Esophagus squamous epithelium (tissue), 5 donors: ENCODE measurements at regions not wholly inside any gene's neighbourhood (a gene's known extent, or its start where the extent isn't known, plus 50 kb on each side); places are given as distances from the start of the nearest gene placed in this dataset.

ENCODE experiments used
- DNase-seq: peaks from one replicate; lab custom pipeline; 2025; lab: John Stamatoyannopoulos, UW
- H3K27ac ChIP-seq, 4 donors: fragments of 200-600 bp; sonication (generic); one replicate each; pipeline ENCODE4 v1.5.1; 2016 to 2019; ENCODE audit warnings: mild to moderate bottlenecking in 1 of 4
- H3K27me3 ChIP-seq, 4 donors: fragments of 200-600 bp; sonication (generic); 1 replicate in 3 of 4; 2 replicates in 1 of 4; pipeline versions ENCODE4 v1.5.1 to v1.6.0; 2017 to 2021; ENCODE audit warnings: antibody characterized with exemption in 1 of 4
- H3K36me3 ChIP-seq, 3 donors: fragments of 200-600 bp; sonication (generic); one replicate each; pipeline ENCODE4 v1.5.1; 2016 to 2019
- H3K4me1 ChIP-seq, 3 donors: fragments of 200-600 bp; sonication (generic); one replicate each; pipeline ENCODE4 v1.5.1; 2017 to 2019
- H3K4me3 ChIP-seq, 4 donors: fragments of 200-600 bp; sonication (generic); 1 replicate in 3 of 4; 2 replicates in 1 of 4; pipeline ENCODE4 v1.5.1; 2016 to 2019; ENCODE audit warnings: mild to moderate bottlenecking in 2 of 4, moderate library complexity in 1 of 4
- H3K9me3 ChIP-seq, 3 donors: fragments of 200-600 bp; sonication (generic); one replicate each; pipeline ENCODE4 v1.5.1; 2016 to 2019
- POLR2A ChIP-seq, 4 donors: fragments of 450-650 bp; IDR thresholded peaks; one replicate each; pipeline ENCODE4 v1.6.1; 2017; ENCODE audit warnings: antibody characterized with exemption in 4 of 4, mild to moderate bottlenecking in 4 of 4, moderate library complexity in 3 of 4
- WGBS, 2 donors: methylation state at CpG; one replicate each; pipeline ENCODE4 v1.1.5; 2018; 5-methylcytosine and 5-hydroxymethylcytosine counted together
- intact Hi-C: fragments of 100-400 bp; cut with DNase I; formaldehyde crosslinking; loops from one replicate; pipeline ENCODE4 v1.15.0; 2022
- TF ChIP-seq, protein P1 (sequence below), 6 experiments: fragments of 450-650 bp in 4 of 6; fragments of 200-600 bp in 2 of 6; sonication (generic) in 2 of 6; IDR thresholded peaks; one replicate each; pipeline ENCODE4 v1.5.1; 2016 to 2019; ENCODE audit warnings: antibody characterized with exemption in 6 of 6, mild to moderate bottlenecking in 4 of 6, moderate library complexity in 4 of 6
- donor health status: DM: yes; HTN: yes; CAD: no.

DNA sequence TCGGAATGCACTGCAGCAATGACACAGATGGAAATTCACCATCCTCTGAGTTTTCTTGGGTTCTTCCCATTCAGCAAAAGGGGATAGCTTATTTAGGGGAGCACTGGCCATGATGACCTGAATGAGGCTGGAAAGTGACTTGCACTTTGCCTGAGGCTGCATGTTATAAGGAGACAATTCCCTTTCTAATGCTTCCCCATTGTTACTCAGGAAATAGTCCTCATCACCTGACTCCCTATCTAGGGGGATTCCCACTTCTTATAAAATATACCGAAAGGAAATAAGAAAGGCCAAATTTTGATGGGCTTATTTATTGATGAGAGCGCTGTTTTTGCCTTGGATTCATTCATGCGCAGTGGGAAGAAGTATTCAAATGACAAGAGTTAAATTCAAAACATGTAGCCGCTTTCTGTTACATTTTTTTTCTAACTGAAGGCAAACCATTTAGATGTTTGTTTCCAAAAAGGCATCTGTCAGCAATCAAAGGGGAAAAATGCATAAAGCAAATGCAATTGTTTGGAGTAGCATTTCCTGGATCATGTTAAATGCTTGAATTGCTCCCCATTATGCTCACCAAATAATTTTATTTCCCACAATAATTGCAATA is 220.3 kb upstream of the NFIA start:
- Histone ChIP-seq H3K9me3 (no peaks in the 10 kb centered on the region), H3K36me3 (no peaks in the 10 kb centered on the region), H3K4me3 (no peak overlapping the region), H3K27ac (no peak overlapping the region), H3K4me1 (no peaks in the 10 kb centered on the region), H3K27me3 (peaks cover 0 to 21% (median 0%) of the 10 kb centered on the region in 4 donors)
- intact Hi-C loops = no loop called here
- DNase-seq = no peak
- no peak for TF ChIP-seq POLR2A (IDR thresholded peaks at IDR 0.05)
- TF ChIP-seq, protein P1, sequence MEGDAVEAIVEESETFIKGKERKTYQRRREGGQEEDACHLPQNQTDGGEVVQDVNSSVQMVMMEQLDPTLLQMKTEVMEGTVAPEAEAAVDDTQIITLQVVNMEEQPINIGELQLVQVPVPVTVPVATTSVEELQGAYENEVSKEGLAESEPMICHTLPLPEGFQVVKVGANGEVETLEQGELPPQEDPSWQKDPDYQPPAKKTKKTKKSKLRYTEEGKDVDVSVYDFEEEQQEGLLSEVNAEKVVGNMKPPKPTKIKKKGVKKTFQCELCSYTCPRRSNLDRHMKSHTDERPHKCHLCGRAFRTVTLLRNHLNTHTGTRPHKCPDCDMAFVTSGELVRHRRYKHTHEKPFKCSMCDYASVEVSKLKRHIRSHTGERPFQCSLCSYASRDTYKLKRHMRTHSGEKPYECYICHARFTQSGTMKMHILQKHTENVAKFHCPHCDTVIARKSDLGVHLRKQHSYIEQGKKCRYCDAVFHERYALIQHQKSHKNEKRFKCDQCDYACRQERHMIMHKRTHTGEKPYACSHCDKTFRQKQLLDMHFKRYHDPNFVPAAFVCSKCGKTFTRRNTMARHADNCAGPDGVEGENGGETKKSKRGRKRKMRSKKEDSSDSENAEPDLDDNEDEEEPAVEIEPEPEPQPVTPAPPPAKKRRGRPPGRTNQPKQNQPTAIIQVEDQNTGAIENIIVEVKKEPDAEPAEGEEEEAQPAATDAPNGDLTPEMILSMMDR (IDR thresholded peaks at IDR 0.05) = no peak
- WGBS, 2 donors = 72 to 79% methylated on average over 5 of the region's 5 CpGs

DNA sequence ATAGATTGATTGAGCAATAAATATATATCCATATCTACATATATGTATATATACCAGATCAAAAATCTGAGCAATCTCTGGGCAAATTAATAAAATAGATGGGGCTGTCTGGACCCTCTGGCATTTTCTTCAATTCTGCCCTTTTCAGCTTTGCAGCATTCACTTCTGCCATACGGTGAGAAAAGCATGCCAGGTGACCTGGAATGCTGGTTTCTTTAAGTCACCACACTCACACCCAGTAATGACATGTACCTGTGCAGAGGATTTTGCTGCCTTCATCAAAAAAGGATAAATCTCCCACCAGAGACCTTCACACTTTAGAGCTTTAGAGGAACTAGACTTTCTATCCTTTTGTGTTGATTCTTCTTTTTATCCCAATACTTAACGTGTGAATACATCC is 223.2 kb upstream of the NFIA start:
- no peaks in the 10 kb centered on the region for H3K36me3 ChIP-seq
- no peaks in the 10 kb centered on the region for H3K4me1 ChIP-seq
- no peak overlapping the region for H3K4me3 ChIP-seq
- 67 to 69% methylated on average over 2 of the region's 2 CpGs for WGBS, 2 donors
- no peak for DNase-seq
- no peaks in the 10 kb centered on the region for H3K9me3 ChIP-seq
- H3K27me3 ChIP-seq = no peaks in the 10 kb centered on the region
- intact Hi-C loops = no loop called here
- TF ChIP-seq POLR2A (IDR thresholded peaks at IDR 0.05) = no peak
- TF ChIP-seq, protein P1 (IDR thresholded peaks at IDR 0.05) = no peak
- no peak overlapping the region for H3K27ac ChIP-seq

DNA sequence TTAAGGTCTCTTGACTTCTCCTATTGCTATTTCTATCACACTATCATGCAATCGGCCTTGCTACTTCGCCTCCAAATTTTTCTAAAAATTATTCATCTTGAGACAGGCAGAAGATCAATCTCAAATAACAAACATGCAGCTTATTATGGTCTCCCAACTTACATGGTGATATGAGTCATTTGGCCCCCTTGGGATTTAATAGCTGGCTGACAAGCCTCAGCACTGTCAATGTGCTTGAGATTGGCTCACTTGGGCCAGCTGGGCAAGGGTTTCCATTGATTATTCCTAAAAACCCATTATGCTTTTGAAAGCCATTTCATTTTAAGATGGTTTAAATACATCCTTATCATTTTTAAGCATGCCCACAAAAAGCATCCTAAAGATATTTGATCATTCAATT is 224.5 kb upstream of the NFIA start:
- no peaks in the 10 kb centered on the region for H3K4me1 ChIP-seq
- no peak for TF ChIP-seq POLR2A (IDR thresholded peaks at IDR 0.05)
- TF ChIP-seq, protein P1 (IDR thresholded peaks at IDR 0.05) = no peak
- no peaks in the 10 kb centered on the region for H3K27me3 ChIP-seq
- intact Hi-C loops = no loop called here
- WGBS, 2 donors = 77 to 78% methylated on average over 2 of the region's 2 CpGs
- no peak overlapping the region for H3K4me3 ChIP-seq
- no peaks in the 10 kb centered on the region for H3K36me3 ChIP-seq
- no peak for DNase-seq
- no peak overlapping the region for H3K27ac ChIP-seq
- H3K9me3 ChIP-seq = no peaks in the 10 kb centered on the region

- intact Hi-C loops = no loop called here
These were observed 232.3 kb upstream of the NFIA start for GRCh38 chr1:60850084-60850483.

DNA sequence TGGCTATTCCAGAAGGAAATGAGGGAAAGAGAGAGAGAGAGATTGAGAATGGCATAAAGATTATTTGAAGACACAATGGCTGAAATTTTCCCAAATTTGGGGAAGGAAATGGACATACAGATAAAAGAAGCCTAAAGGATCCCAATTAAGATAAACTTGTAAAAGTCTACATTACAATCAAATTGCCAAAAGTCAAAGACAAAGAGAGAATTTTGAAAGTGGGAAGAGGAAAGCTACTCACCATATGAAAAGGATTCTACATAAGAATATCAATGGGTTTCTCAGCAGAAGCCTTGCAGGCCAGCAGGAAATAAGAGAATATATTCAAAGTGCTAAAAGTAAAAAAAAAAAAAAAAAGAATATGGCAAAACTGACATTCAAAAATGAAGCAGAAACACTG is 233.0 kb upstream of the NFIA start:
- no peaks in the 10 kb centered on the region for H3K4me1 ChIP-seq
- H3K4me3 ChIP-seq = no peak overlapping the region
- peaks cover 0 to 7% (median 0%) of the 10 kb centered on the region in 3 donors for H3K9me3 ChIP-seq
- no peaks in the 10 kb centered on the region for H3K36me3 ChIP-seq
- no peaks in the 10 kb centered on the region for H3K27me3 ChIP-seq
- TF ChIP-seq, protein P1 (IDR thresholded peaks at IDR 0.05) = no peak
- TF ChIP-seq POLR2A (IDR thresholded peaks at IDR 0.05) = no peak
- no peak overlapping the region for H3K27ac ChIP-seq
- no peak for DNase-seq
- intact Hi-C loops = no loop called here

More at GRCh38 chr1:60850084-60850483, 232.3 kb upstream of the NFIA start:
- no peak overlapping the region for H3K4me3 ChIP-seq
- peaks cover 0 to under 1% (median 0%) of the 10 kb centered on the region in 3 donors for H3K9me3 ChIP-seq
- whole genome bisulfite sequencing, 2 donors = 93 to 100% methylated on average over 1 of the region's 1 CpG
- no peak for TF ChIP-seq POLR2A (IDR thresholded peaks at IDR 0.05)
- TF ChIP-seq, protein P1 (IDR thresholded peaks at IDR 0.05) = no peak
- no peak overlapping the region for H3K27ac ChIP-seq
- H3K27me3 ChIP-seq = no peaks in the 10 kb centered on the region
- no peak for DNase-seq
- no peaks in the 10 kb centered on the region for H3K4me1 ChIP-seq
- no peaks in the 10 kb centered on the region for H3K36me3 ChIP-seq
